Kidney glomerular epithelial cell (primary cell): ENCODE measurements at regions not wholly inside any gene's neighbourhood (a gene's known extent, or its start where the extent isn't known, plus 50 kb on each side); places are given as distances from the start of the nearest gene placed in this dataset.
A peak's percentile ranks its signal among the peaks of the same experiment; 100 is the strongest.

ENCODE experiments used
- DNase-seq: peaks from one replicate; lab custom pipeline; 2025; lab: John Stamatoyannopoulos, UW

- no peak for DNase-seq
Measured at GRCh38 chr3:101084404-101084803, 91.2 kb upstream of the ABI3BP start.

GRCh38 chr3:101081999-101082398 is 88.8 kb upstream of the ABI3BP start:
- no peak for DNase-seq

GRCh38 chr3:101081446-101081845 is 88.2 kb upstream of the ABI3BP start:
- DNase-seq = no peak

GRCh38 chr3:101077361-101078011 is 84.3 kb upstream of the ABI3BP start:
- DNase-seq = peak; percentile 58

GRCh38 chr3:101074518-101074917 is 81.3 kb upstream of the ABI3BP start:
- DNase-seq = no peak

GRCh38 chr3:101072300-101072699 is 79.1 kb upstream of the ABI3BP start:
- DNase-seq = peak; percentile 74

GRCh38 chr3:101070799-101071121 is 77.5 kb upstream of the ABI3BP start:
- DNase-seq = no peak

- DNase-seq = no peak
Measured at GRCh38 chr3:101069901-101070798, 76.9 kb upstream of the ABI3BP start.

- no peak for DNase-seq
Measured at GRCh38 chr3:101068876-101069606, 75.8 kb upstream of the ABI3BP start.

GRCh38 chr3:101066711-101067129 is 73.5 kb upstream of the ABI3BP start:
- peak; percentile 23 for DNase-seq

GRCh38 chr3:101065962-101066361 is 72.7 kb upstream of the ABI3BP start:
- DNase-seq = peak; percentile 94

GRCh38 chr3:101063401-101063800 is 70.2 kb upstream of the ABI3BP start:
- DNase-seq = no peak

- no peak for DNase-seq
Measured at GRCh38 chr3:101061312-101061711, 68.1 kb upstream of the ABI3BP start.

GRCh38 chr3:101050866-101051265 is 57.6 kb upstream of the ABI3BP start:
- DNase-seq = no peak

GRCh38 chr3:101050046-101050445 is 56.8 kb upstream of the ABI3BP start:
- DNase-seq = no peak

- DNase-seq = no peak
Measured at GRCh38 chr3:101049532-101049931, 56.3 kb upstream of the ABI3BP start.

GRCh38 chr3:101043687-101044078 is 50.5 kb upstream of the ABI3BP start:
- no peak for DNase-seq

- DNase-seq = no peak
Measured at GRCh38 chr3:101042996-101043686, 49.9 kb upstream of the ABI3BP start.
